ENCODE measurements at regions not wholly inside any gene's neighbourhood (a gene's known extent, or its start where the extent isn't known, plus 50 kb on each side); places are given as distances from the start of the nearest gene placed in this dataset.
A peak's percentile ranks its signal among the peaks of the same experiment; 100 is the strongest.
"Not testable (repeated sequence)": the region's sequence is repeated elsewhere in the genome, so short reads cannot be mapped to it uniquely, and the experiment has no call there.

DNA sequence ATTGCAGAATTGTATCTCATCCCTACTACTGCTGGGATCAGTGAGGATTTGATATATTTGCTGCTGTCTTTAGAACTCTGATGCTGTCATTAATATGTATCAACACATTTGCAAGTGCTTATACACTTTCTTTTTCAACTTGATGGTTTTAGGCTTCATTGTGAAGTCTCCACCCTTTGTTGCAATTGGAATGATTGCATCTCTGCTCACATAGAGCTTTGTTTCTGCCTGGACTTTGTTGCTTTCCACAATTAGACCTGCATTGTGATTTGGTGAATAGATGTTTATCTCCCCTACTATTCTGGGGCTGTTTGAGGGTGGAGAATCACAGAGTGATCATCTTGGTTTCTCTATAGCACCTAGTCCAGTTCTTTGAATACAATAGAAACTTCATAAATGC, 666.7 kb downstream of the EPM2A start:
- no peak for DNase-seq (ENCODE audit: low read depth)

DNA sequence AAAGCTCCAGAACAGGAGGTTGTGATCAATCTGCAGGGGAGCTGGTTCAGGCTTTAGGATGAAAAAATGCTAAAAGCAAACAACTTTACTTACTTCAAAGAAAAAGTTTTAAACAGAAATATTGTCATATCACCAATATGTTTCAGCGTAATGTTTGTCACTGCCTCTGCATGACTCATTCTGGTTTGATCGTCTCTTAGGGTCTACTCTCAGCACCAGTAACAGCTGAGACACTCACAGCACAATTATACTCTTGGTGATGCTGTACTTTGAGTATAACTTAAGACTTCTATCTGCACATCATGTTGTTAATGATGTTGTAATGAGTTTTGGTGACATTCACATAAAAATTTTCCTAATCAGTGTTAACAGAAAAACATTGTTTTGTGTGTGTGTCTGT, 665.4 kb downstream of the EPM2A start:
- no peak for DNase-seq (ENCODE audit: low read depth)

DNA sequence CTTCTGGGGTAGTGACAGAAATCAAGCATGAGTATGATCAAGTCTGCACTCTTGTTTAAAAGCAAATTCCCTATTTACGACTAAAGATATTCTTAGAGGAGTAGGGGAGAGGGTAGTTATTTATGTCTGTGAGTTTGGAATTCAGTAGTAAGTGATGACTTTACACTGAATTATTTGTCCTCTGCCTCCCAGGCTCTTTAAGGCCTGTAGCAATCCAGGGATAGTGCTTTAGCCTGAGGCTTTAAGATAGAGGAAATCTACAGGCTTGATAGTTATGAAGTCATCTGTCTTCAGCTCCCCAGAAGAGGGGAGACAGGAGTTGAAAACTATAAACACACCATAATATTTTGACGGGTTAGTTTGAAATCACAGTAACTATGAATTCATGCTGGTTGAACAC, 664.5 kb downstream of the EPM2A start:
- DNase-seq (ENCODE audit: low read depth) = no peak

DNA sequence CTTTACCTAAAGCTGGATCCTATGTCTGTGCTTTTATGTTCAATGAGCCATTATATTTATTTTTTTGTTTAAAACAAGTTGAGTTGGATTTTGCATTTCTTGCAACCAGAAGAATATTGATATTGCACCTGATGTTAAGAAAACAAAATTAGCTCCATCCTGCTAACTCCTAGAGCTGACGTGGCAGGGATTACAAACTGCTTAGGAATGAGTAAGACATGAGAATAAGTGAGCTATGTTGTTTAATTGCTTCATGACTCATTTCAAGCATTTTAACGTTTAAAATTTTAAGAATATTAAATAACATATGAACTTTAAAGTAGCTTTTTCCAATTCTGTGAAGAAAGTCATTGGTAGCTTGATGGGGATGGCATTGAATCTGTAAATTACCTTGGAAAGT, 663.5 kb downstream of the EPM2A start:
- peak; percentile 43 for DNase-seq (ENCODE audit: low read depth)

DNA sequence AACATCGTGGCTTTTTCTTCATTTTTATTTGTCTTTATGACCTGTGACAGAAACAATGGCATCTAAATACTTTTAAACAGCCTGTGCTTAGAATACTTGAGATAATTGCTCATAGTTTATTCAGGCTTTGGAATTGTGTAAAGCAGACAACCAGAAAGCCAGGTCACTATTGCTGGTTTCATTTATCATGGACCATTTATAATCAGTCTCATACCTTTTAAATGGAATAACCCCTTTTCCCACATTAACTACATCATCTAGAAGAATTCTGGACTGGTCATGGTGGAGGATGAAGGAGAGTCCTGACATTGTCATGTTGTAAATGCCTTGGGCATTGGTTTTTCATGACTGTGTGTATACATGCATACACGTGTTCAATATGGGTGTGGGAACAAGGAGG, 661.5 kb downstream of the EPM2A start:
- DNase-seq (ENCODE audit: low read depth) = no peak

DNA sequence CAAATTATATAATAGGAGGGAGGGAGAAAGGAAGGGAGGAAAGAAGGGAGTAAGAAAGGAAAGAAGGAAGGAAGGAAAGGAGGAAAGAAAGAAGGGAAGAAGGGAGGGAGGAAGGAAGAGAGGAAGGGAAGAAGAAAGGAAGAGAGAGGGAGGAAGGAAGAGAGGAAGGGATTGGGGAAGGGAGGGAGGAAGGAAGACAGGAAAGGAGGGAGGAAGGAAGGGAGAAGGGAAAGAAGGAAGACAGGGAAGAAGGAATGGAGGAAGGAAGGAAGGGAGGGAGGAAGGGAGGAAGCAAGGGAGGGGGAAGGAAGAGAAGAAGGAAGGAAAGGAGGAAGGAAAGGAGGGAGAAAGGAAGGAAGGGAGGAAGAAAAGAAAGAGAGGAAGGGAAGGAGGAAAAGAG, 660.5 kb downstream of the EPM2A start:
- no peak for DNase-seq (ENCODE audit: low read depth)

DNA sequence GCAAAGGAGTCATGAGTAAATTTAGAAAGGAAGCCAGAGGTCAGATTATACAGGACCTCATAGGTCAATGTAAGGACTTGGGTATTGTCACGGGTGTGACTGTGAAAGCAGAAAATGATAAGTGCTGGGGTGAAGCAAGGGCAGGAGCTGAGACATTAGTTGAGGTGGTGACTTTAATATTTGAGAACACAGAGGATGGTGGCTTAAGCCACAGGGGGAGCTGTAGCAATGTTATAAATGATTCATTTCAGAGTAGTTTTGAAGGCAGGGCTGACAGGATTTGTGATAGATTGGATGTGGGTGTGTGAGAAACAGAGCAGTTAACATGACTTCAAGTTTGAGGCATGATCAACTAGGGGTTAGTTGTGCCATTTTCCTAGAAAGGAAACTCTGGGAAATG, 659.9 kb downstream of the EPM2A start:
- no peak for DNase-seq (ENCODE audit: low read depth)

DNA sequence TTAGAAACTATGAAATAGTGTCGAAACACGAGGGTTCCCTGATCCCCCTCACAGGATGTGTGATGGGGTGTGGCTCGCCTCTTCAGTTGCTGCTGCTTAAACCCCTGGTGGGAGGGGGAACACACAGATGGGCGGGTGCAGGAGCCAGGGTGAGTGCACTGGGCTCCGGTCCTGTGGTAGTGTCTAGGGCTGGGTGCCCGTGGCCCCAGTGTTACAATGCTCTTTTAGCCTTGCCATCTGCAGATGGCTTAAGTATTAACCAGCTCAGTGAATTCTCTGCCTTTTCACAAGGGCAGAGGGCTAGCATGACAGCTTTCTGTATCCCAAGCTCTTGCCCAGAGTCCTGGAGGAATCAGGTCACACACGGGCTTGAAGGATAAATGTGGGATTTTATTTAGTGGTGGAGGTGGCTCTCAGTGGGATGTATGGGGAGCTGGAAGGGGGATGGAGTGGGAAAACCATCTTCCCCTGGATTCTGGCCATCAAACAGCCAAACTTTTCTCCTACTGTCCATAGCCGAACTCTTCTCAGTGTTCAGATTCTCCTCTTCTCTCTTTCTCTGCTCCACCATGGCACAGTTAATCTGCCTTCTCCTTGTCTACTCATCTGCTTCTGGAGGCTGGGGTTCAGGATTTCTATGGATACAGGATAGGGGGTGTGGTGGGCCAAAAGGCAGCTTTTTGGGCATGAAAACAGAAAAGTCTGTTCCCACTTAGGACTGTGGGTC, 659.0 kb downstream of the EPM2A start:
- DNase-seq (ENCODE audit: low read depth) = no peak

DNA sequence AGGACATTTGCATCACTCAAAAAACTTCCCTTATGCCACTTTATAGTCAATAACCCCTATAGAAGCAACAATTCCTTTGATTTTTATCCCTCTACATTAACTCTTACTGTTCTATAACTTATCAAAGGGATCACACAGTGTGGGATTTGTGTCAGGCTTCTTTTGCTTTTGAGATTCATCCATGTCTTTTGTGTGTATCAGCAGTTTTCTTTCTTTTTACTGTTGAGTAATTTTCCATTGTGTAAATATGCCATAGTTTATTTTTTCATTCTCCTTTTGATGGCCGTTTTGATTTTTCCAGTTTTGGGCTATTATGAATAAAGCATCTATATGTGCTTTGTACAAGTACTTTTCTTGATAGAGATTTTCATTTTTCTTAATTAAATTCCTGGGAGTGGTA, 657.9 kb downstream of the EPM2A start:
- no peak for DNase-seq (ENCODE audit: low read depth)

DNA sequence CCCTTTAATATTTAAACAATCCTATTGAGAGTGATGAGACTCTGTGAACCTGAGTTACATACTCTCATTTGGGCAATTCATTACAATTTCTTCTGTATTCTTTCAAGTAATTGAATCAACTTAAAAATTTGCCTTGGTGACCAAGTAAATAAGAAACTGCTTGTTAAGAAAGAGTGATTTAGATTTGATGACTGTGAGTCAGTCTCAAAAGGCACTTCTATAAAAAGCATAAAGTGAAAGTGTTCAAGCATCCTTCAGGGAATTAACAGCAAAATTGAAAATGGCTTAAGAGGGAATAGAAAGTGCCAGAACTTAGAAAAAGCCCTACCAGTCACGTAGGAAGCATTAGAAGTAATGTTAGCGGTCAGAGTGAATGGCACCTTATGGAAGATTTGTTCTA, 654.7 kb downstream of the EPM2A start:
- DNase-seq (ENCODE audit: low read depth) = peak; percentile 67

DNA sequence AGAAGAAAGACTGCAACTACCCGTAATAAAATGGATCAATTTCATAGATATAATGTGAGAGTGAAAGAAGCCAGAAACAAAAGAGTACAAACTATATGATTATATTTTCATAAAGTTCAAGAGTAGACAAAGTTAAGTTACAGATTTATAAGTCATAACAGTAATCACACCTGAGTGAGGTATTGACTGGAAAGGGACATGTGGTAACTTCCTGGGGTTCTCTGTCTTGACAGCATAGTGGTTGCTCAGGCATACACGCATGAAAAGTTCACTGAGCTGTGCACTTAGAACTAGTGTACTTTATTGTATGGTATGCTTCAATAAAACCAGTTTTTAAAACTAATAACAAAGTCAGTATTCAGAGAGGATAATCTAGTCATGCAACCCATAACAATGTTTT, 653.6 kb downstream of the EPM2A start:
- DNase-seq (ENCODE audit: low read depth) = no peak

DNA sequence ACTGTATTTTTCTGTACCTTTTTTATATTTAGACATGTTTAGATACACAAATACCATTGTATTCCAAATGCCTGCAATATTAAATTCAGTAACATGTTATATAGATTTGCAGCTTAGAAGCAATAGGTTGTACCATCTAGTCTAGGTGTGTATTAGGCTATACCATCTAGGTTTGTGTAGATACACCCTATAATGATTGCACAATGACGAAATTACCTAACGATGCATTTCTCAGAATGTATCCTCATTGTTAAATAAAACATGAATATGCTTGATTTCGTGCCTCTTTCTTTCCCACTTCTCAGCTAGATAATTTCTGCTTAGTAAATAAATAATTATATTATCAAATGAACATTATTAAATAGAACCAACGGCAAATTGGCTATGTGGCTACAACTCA, 653.0 kb downstream of the EPM2A start:
- no peak for DNase-seq (ENCODE audit: low read depth)

DNA sequence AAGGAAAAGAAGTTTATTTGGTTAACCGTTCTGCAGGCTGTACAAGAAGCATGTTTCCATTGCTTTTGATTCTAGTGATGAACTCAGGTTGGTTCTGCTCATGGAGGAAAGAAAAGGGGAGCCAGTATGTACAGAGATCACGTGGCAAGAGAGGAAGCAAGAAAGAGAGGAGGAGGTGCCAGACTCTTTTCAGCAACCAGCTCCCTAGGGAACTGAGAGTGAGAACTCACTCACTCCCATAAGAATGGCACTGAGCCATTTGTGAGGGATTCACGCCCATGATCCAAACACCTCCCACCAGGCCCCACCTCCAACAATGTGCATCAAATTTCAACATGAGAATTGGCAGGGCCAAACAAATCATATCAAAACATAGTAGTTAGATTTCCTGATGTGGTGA, 649.1 kb downstream of the EPM2A start:
- DNase-seq (ENCODE audit: low read depth) = peak; percentile 70

DNA sequence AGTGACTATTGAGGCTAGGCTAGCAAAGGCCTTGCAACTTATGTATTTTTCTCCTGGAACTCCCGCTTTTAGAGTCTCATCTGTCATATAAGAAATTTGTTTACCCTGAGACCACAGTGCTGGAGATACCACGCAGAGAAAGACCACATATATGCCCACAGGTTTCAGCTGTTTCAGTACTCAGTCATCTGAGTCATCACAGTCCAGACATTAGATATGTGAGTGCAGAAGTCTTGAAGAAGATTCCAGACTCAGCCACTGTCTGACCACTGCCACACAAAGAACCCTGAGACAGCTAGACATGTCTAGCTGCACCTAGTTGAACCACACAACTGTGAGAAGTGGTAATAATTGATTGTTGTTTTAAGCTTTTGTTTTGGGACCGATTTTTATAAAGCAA, 648.3 kb downstream of the EPM2A start:
- no peak for DNase-seq (ENCODE audit: low read depth)

DNA sequence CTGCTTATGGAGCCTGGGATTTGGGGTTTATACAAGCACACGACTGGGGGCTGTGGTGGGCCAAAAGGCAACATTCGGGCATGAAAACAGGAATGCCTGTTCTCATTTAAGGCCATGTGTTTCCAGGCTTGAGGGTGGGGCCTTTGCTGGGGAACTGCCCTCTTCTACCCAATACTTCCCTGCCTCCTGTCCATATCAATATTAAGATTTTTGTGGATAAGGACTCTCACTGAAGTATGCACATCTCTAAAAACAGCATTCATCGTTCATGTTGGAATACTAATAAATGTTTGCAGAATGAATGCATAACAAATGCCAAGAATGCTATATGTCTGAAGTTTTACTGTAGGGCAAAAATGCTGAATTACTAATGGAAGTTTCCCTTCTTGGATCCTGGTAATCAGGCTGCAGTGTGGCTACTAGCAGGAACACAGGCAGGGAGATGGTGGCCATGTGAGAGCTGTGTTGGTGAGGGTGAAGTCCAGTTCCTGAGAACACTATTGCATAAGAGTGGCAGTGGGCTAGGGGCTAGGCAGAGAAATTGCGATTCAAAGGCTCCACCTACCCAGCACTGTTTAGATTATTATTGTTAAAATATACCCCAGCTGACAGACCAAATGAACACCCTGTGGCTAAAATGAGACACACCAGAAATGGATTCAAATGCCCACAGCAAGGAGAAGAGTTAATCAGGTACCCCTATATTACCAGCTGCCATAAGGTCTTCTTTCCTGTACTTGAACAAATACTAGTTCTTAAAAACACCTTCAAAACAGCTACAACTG, 644.3 kb downstream of the EPM2A start:
- DNase-seq (ENCODE audit: low read depth) = no peak

DNA sequence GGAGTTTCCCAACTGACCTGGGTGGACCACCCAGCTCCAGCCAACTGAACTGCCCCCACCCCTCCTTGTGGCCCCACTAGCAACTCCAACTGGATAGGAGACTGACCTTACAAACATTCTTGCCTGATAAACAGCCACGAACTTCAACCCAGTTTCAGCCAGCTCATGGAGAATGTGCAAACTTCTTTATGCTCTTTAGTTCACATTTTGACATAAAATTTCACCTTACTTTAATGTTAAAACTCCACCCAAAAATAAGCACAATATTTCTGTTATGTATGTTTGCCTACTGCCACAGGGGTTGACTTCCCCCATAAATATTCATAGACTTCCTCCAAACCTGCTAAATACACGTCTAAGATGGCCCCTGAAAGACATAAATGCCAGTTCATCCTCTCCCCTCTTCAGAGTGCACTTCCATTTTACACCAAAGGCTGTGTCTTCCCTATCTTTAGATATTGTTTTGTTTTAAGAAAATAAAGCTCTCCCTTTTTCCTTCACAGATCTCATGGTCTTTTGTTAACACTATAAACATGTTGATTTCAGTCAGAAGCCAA, 643.7 kb downstream of the EPM2A start:
- no peak for DNase-seq (ENCODE audit: low read depth)

DNA sequence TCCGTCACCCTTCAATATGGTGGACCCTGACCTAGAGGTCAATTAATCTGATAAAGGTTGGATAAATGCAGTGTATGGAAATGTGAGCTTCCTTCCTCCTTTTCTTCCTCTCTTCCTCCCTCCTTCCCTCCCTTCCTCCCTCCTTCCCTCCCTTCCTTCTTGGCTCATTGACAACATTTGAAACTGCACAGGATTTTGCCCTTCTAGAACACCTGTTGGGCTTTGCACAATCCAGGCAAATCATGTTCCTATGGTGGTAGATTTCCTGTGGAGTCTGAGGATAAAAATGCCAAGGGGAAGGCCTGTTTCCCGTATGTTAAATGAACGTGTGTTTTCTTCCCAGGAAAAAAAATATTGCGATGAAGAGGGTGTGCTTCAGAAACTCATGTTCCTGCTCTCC, 642.8 kb downstream of the EPM2A start:
- no peak for DNase-seq (ENCODE audit: low read depth)

DNA sequence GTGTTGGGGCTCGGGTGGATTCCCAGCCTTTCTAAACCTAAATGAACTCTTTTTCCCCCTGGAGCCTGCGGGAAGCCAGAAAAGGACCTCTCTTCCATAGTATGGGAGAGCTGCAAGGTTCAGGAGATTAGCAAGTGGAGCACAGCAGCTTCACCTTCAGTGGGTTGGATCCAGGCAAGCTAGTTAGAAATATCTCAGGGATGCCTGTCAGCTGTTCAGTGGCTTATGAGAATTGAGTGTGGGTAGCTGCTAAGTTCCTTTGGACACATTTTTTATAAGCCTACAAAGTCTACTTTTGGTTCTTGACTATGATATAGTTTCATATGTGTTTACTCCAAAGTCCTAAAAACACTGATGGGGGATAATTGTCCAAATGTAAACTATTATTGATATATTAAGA, 642.1 kb downstream of the EPM2A start:
- DNase-seq (ENCODE audit: low read depth) = no peak

DNA sequence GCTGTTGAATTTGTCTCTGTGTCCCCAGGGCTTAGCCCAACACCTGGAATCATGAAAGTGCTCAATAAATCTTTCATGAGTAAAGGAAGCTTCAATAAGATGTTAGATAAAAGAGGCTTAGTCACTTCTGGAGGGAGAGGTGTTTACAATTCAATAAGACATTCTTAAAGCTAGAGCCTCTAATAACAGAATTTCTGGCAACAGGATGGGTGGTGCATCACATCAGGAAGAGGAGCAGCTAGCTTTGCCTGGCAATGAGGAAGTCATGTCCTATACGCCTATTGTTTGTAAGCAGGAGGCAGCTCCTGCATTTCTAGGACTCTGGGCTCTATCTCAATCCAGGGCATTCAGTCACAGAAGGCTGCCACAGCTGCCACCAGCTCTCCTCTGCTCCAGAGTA, 638.5 kb downstream of the EPM2A start:
- DNase-seq (ENCODE audit: low read depth) = no peak

DNA sequence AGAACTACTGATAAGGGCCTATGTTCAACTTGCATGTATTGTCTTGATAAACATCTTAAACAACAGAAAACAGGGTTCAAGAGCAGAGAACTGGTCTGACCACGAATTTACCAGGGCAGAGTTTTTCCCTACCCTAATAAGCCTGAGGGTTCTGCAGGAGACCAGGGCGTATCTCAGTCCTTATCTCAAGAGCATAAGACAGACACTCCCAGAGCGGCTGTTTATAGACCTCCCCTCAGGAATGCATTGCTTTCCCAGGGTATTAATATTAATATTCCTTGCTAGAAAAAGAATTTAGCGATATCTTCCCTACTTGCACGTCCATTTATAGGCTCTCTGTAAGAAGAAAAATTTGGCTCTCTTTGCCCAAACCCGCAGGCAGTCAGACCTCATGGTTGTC, 637.2 kb downstream of the EPM2A start:
- DNase-seq (ENCODE audit: low read depth) = not testable (repeated sequence)

DNA sequence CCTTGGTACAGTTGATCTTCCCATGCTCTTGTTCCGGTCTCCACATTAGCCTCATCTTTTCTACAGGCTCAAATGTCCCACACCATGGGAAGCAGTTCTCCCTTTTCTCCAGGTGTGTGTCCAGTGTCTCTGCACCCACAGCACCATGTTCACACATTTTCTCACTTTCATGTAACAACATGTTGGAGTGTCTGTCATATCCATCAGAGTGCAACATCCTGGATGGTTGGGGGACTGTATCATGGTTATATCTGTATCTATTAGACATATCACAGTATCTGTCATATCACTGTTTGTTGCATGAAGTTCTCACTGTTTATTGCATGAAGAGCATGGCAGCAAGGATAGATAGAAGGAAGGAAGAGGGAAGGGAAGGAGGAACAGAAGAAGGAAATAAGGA, 635.6 kb downstream of the EPM2A start:
- DNase-seq (ENCODE audit: low read depth) = no peak

DNA sequence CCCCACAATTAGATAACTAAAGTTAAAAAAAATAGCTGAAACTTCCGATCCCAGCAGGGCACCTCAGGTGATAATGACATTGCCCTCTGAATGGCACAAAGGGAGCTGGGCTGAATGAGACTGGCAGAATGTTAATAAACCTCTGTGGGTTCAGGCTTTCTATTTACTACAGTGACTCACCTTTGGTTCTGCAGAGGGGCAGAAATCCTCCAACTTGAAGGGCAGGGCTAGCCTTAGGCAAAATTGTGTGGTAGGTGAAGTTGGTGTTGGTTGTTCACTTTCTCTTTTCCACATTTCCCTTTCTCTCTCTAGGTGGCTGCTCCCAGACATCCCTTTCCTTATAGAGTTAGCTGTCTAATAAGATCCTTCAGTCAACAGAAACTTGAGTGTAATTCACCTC, 625.2 kb downstream of the EPM2A start:
- no peak for DNase-seq (ENCODE audit: low read depth)

DNA sequence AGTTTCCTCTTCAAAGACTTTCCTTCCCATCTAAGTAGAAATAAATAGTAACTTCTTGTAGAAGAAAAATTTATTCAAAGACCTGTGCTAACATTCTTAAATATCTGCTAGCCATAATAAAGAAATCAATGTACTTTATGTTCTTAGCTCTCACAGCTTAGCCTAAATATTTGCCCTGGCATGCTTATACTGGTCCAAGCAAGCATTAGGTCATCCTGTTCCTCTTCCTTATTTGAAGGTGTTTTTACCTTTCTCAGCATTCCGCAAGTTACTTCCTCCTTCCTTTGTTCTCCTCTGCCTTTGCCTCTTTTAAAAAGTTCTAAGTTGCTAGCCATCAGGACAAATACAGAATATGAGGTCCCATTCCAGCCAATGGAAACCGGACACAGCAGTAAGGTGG, 623.9 kb downstream of the EPM2A start:
- not testable (repeated sequence) for DNase-seq (ENCODE audit: low read depth)

DNA sequence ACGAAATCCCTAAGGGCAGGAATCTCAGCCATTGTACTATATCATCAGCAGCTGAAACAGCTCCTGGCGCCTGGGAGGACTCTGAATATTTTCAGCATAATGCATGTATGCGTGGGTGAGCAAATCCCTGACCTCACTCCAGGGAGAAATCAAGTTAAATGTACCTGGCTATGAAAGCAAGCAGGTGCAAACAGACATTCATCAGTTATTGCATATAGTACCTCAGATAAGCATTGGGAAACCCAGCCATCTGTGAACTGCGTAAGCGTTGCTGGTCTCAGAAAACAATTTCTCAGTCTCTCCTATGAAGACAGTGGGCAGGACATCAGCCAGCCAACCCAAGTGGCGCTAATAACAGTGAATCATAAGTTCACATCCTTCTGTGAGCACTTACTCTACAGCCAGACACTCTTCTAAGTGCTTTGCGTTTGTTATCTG, 622.6 kb downstream of the EPM2A start:
- DNase-seq (ENCODE audit: low read depth) = no peak

Data from stromal cell of bone marrow (primary cell).